ENCODE measurements at regions not wholly inside any gene's neighbourhood (a gene's known extent, or its start where the extent isn't known, plus 50 kb on each side); places are given as distances from the start of the nearest gene placed in this dataset.

DNA sequence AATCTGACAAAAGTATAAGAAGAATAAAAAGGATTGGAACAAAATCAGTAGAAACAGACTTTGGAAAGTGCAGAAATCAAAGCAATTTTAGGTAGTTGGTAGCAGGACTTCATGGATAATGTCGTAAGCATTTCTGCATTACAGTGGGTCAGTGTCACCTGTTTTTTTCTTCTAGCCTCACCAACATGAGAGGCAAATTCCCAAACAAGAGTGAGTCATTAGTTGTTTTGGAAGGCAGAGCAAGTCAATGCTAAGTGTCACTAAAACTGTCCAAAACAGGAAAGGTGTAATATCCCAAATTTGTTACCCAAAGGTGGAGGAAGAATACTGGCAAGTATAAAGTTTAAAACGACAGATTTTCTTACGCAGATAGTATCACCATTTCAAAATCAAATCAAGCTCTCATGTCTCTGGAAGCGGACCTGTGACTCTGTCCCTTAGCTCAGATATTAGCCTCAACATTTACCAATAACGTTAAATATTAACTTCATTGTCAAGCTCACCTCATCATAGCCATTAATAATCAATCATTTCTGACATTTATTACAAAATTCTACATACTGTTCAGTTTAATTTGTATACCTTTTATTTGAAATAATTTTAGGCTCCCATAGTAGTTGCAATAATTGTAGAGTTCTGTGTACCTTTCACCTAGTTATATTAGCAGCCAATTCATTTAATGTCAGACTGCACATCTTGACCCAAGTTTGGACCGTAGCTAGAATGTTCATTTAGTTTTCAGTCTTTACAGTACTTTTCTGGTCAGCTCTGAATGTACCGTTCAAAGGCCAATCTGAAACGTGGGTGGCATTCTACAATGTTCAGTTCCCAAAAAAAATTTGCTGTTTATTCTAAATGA is 901.2 kb upstream of the COX7C start:
- no peaks in the 10 kb centered on the region for H3K9me3 Mint-ChIP-seq

More for the DNA sequence above, 901.2 kb upstream of the COX7C start:
- H3T11ph ChIP-seq (ENCODE audit: low read length) = no peak overlapping the region
- no peaks in the 10 kb centered on the region for H3K79me2 ChIP-seq (ENCODE audit: insufficient read depth, low read length)
- no peaks in the 10 kb centered on the region for H3K79me1 ChIP-seq (ENCODE audit: insufficient read depth, low read depth, low read length, poor library complexity, severe bottlenecking)
- H4K91ac ChIP-seq (ENCODE audit: insufficient read length, low read depth, low read length) = no peak overlapping the region
- no peak for DNase-seq
- H3K56ac ChIP-seq (ENCODE audit: insufficient read length, low read depth, low read length) = no peak overlapping the region
- H3K27ac Mint-ChIP-seq = no peak overlapping the region; a peak in 1 of 7 replicates
- no peaks in the 10 kb centered on the region for H3K9me3 ChIP-seq (ENCODE audit: control insufficient read depth, low read depth, low read length)
- no peaks in the 10 kb centered on the region for H3K36me3 Mint-ChIP-seq (ENCODE audit: insufficient read depth in 1 of 3, low read depth in 3 of 3)
- no peak overlapping the region for H3K4me2 ChIP-seq (ENCODE audit: insufficient read depth, insufficient read length, low read length)
- no peak overlapping the region for H3K23ac ChIP-seq (ENCODE audit: insufficient read length, low read depth, low read length)
- H3K9ac ChIP-seq (ENCODE audit: extremely low read depth, insufficient read length, low read length) = no peak overlapping the region
- TF ChIP-seq, protein P1, sequence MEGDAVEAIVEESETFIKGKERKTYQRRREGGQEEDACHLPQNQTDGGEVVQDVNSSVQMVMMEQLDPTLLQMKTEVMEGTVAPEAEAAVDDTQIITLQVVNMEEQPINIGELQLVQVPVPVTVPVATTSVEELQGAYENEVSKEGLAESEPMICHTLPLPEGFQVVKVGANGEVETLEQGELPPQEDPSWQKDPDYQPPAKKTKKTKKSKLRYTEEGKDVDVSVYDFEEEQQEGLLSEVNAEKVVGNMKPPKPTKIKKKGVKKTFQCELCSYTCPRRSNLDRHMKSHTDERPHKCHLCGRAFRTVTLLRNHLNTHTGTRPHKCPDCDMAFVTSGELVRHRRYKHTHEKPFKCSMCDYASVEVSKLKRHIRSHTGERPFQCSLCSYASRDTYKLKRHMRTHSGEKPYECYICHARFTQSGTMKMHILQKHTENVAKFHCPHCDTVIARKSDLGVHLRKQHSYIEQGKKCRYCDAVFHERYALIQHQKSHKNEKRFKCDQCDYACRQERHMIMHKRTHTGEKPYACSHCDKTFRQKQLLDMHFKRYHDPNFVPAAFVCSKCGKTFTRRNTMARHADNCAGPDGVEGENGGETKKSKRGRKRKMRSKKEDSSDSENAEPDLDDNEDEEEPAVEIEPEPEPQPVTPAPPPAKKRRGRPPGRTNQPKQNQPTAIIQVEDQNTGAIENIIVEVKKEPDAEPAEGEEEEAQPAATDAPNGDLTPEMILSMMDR (conservative IDR thresholded peaks at IDR 0.05) = no peak
- H3K14ac ChIP-seq (ENCODE audit: insufficient read depth, low read length) = no peak overlapping the region
- H3K4ac ChIP-seq (ENCODE audit: low read depth, low read length) = no peak overlapping the region
- H3K4me3 Mint-ChIP-seq = no peak overlapping the region
- 100% methylated on average over 1 of the region's 8 CpGs for WGBS (ENCODE audit: extremely low coverage, insufficient read length, low lambda C conversion rate)
- no peak overlapping the region for H3K27ac ChIP-seq (ENCODE audit: insufficient read length, low read depth, low read length)
- H4K20me1 ChIP-seq (ENCODE audit: control insufficient read depth, insufficient read depth, insufficient read length) = no peaks in the 10 kb centered on the region
- H2BK20ac ChIP-seq (ENCODE audit: low read depth, low read length, poor library complexity, severe bottlenecking) = no peak overlapping the region
- no peaks in the 10 kb centered on the region for H3K27me3 Mint-ChIP-seq (ENCODE audit: low read depth)
- no peaks in the 10 kb centered on the region for H3K27me3 ChIP-seq (ENCODE audit: insufficient read depth, low read length)
- H2BK12ac ChIP-seq (ENCODE audit: insufficient read length, low read depth, low read length) = no peak overlapping the region
- H3K23me2 ChIP-seq (ENCODE audit: insufficient read length, low read depth, low read length, poor library complexity, severe bottlenecking) = no peaks in the 10 kb centered on the region
- peaks cover 0 to 2% of the 10 kb centered on the region in 2 experiments; a peak in 1 of 4 replicates for H3K4me1 Mint-ChIP-seq
- H2AFZ ChIP-seq (ENCODE audit: low read length) = no peak overlapping the region
- H3K18ac ChIP-seq (ENCODE audit: insufficient read length, low read depth, low read length) = no peak overlapping the region
- no peak overlapping the region for H2BK5ac ChIP-seq (ENCODE audit: insufficient read length, low read length)
- H2BK15ac ChIP-seq (ENCODE audit: low read depth, low read length) = no peak overlapping the region
- no peak overlapping the region for H4K8ac ChIP-seq (replicated peaks; ENCODE audit: insufficient read length, low read depth, low read length)
- H4K5ac ChIP-seq (ENCODE audit: insufficient read length, low read depth, low read length) = no peak overlapping the region
- no peak overlapping the region for H2BK120ac ChIP-seq (ENCODE audit: low read depth, low read length, poor library complexity, severe bottlenecking)
- H2AK5ac ChIP-seq (ENCODE audit: insufficient read length, low read length) = no peak overlapping the region
- H3K4me1 ChIP-seq (ENCODE audit: insufficient read depth, low read length) = no peaks in the 10 kb centered on the region

All from H9 (cell line).